Glomerular endothelial cell (primary cell): ENCODE measurements at regions not wholly inside any gene's neighbourhood (a gene's known extent, or its start where the extent isn't known, plus 50 kb on each side); places are given as distances from the start of the nearest gene placed in this dataset.
"Not testable (repeated sequence)": the region's sequence is repeated elsewhere in the genome, so short reads cannot be mapped to it uniquely, and the experiment has no call there.

Experiments used
- DNase-seq: peaks from one replicate; pipeline ENCODE4 v3.0.0-alpha.2; 2011; ENCODE audit warnings: low read depth, low spot score; ENCODE audit errors: extremely low read depth

DNA sequence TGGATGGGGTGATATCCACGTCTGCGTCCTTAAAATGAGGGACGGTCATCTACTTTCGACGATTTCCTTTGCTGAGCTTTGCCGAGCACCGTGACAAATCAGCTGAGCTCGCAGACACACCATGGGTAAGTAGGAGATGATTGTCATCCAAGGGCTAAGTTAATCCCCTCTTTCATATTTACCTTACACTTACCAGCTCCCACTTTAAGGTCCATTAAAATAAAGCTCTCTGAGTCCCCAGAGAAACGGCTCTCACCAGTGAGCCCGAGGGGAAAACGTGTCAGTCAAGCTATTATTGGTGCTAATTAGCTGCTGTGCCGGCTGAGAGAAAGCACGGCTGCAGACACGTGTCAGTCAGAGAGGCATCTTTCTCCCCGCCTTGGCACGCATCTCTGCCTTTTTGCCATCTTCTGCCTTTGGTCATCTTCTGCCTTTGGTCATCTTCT lies 72.2 kb downstream of the CRLF2 start:
- no peak for DNase-seq

GRCh38 chrX:1139185-1139500 lies 73.3 kb downstream of the CRLF2 start:
- DNase-seq = no peak

DNA sequence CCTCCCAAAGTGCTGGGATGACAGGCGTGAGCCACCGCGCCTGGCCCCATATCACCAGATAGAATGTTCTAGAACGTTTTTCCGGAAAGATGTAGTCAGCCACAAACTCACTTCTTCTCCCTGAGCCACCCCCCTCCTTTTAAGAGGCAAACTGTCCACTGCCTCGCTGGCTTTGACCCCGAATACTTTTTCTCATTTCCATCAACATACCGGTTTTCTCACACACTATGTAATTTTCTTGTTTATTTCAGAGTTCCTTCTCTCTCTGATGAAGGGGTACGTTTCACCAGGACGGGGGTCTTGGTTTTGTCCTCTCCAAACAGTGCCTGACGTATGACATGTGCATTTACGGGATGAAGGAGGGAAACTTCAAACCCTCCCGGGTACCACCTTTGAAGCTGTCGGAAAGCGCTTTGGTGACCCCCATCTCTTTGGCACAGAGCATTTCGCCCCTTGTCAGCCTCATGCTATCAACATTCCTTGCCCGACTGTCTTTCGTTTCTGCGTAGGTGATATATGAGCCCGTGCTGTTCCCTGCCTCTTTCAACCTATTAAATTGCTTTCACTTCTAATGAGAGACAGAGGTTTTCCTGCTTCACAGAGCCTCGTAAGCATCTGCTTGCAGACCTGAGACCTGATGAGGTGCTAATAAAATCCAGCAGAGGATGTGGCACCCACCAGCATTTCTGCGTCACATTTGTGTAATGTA lies 73.8 kb downstream of the CRLF2 start:
- no peak for DNase-seq

GRCh38 chrX:1137531-1137930 lies 74.9 kb downstream of the CRLF2 start:
- DNase-seq = no peak

DNA sequence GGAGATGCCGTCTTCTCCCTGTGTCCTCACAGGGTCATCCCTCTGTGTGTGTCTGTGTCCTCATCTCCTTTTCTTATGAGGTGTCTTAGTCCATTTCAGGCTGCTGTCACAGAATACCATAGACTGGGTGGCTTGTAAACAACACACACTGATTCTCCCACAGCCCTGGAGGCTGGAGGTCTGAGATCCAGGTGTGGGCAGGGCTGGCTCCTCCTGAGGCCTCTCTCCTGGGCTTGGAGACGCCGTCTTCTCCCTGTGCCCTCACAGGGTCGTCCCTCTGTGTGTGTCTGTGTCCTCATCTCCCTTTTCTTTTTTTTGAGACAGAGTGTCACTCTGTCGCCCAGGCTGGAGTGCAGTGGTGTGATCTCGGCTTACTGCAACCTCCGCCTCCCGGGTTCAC lies 75.9 kb downstream of the CRLF2 start:
- DNase-seq = not testable (repeated sequence)

GRCh38 chrX:1134976-1135375 lies 77.5 kb downstream of the CRLF2 start:
- no peak for DNase-seq

- DNase-seq = no peak
Observed at GRCh38 chrX:1134156-1134555, 78.3 kb downstream of the CRLF2 start.

GRCh38 chrX:1126738-1127137 lies 85.7 kb downstream of the CRLF2 start:
- DNase-seq = no peak

GRCh38 chrX:1124531-1124930 lies 87.9 kb downstream of the CRLF2 start:
- DNase-seq = no peak

- DNase-seq = not testable (repeated sequence)
Observed at GRCh38 chrX:1122851-1123250, 89.6 kb downstream of the CRLF2 start.

DNA sequence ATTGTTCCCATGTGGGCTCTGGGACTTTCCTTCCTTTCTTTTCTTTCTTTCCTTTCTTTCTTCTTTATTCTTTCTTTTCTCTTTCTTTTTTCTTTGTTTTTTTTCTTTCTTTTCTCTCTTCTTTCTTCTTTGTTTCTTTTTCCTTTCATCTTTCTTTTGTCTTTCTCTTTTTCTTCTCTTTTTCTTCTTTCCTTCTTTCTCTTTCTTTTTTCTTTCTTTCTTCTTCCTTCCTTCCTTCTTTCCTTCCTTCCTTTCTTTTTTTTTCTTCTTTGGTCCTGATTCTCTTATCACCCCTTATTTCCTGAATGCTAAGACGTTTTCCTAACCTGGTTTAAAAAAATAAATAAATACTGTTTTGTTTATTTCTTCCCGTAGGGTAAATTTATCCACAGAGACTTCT lies 93.2 kb downstream of the CRLF2 start:
- DNase-seq = no peak

GRCh38 chrX:1118572-1119199 lies 93.8 kb downstream of the CRLF2 start:
- no peak for DNase-seq

DNA sequence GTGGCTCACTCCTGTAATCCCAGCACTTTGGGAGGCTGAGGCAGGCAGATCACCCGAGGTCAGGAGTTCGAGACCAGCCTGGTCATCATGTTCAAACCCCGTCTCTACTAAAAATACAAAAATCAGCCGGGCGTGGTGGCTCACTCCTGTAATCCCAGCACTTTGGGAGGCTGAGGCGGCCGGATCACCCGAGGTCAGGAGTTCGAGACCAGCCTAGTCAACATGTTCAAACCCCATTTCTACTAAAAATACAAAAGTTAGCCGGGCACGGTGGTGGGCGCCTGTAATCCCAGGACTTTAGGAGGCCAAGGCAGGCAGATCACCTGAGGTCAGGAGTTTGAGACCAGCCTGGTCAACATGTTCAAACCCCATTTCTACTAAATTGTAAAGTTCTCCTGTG lies 97.0 kb downstream of the CRLF2 start:
- not testable (repeated sequence) for DNase-seq

GRCh38 chrX:1112321-1112720 lies 100.1 kb downstream of the CRLF2 start:
- no peak for DNase-seq

- no peak for DNase-seq
Observed at GRCh38 chrX:1111601-1112300, 100.7 kb downstream of the CRLF2 start.

DNA sequence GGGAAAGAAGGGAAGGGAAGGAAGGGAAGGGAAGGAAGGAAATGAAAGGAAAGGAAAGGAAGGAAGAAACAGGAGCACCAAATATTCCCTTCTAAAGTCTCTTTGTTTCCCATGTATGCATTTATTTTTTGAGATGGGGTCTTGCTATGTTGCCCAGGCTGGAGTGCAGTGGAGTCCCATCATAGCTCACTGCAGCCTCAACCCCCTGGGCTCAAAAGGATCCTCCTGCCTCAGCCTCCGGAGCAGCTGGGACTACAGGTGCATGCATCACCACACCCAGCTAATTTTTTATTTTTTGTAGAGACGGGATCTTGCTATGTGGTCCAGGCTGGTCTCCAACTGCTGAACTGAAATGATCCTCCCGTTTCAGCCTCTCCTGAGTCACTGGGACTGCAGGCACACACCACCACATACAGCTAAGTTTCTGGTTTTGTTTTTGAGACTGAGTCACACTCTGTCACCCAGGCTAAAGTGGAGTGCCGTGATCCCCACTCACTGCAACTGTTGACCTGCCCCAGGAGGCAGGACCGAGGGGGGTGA lies 102.8 kb downstream of the CRLF2 start:
- DNase-seq = no peak

- no peak for DNase-seq
Observed at GRCh38 chrX:1108501-1109445, 103.7 kb downstream of the CRLF2 start.

- DNase-seq = no peak
Observed at GRCh38 chrX:1106478-1107210, 105.8 kb downstream of the CRLF2 start.

DNA sequence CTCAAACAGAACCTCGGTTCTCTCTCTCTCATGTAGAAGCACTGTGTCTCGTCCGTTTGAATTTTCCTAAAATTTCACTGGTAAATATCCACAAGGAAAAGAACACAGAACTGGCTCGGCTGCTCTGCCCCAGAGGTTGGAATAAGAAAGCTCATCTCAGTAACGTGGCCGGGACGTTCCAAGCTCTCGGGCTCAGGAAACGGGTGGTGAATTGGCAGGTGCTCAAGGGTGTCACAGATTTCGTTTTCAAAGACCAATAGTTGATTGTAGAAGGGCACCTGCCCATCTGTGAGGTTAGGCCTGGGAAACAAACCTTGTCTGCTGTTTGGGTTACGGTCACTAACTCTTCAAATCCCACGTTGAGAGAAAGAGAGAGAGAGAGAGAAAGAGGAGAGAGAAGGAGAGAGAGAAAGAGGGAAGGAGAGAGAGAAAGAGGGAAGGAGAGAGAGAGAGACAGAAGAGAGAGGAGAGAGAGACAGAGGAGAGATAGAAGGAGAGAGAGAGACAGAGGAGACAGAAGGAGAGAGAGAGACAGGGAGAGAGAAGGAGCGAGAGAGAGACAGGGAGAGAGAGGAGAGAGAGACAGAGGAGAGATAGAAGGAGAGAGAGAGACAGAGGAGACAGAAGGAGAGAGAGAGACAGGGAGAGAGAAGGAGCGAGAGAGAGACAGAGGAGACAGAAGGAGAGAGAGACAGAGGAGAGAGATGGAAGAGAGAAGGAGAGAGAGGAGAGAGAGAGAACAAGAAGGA lies 106.6 kb downstream of the CRLF2 start:
- no peak for DNase-seq
